Mesothelial cell of epicardium (in vitro differentiated cells): ENCODE measurements at regions not wholly inside any gene's neighbourhood (a gene's known extent, or its start where the extent isn't known, plus 50 kb on each side); places are given as distances from the start of the nearest gene placed in this dataset.

Experiments
- DNase-seq, 2 experiments: peaks; one replicate each; pipeline ENCODE4 v3.0.0; 2021; ENCODE audit warnings: low spot score in 2 of 2; ENCODE audit not compliant: unreplicated experiment in 2 of 2
- H3K27ac Mint-ChIP-seq: 2 replicates; pipeline ENCODE4 v1.8.0; 2021; ENCODE audit warnings: mixed read lengths
- H3K27me3 Mint-ChIP-seq: 2 replicates; pipeline ENCODE4 v1.8.0; 2021; ENCODE audit warnings: low read depth, mixed read lengths
- H3K36me3 Mint-ChIP-seq: 2 replicates; pipeline ENCODE4 v1.8.0; 2021; ENCODE audit warnings: mixed read lengths
- H3K4me1 Mint-ChIP-seq: 2 replicates; pipeline ENCODE4 v1.8.0; 2021; ENCODE audit warnings: mixed read lengths
- H3K4me3 Mint-ChIP-seq: 2 replicates; pipeline ENCODE4 v1.8.0; 2021; ENCODE audit warnings: mild to moderate bottlenecking, moderate library complexity, mixed read lengths
- H3K9me3 Mint-ChIP-seq: 2 replicates; pipeline ENCODE4 v1.8.0; 2021; ENCODE audit warnings: mixed read lengths
- CTCF ChIP-seq: fragments of 200-600 bp; sonication (generic); IDR thresholded peaks from one replicate; pipeline ENCODE4 v1.5.0; 2021; ENCODE audit warnings: antibody characterized with exemption; ENCODE audit not compliant: unreplicated experiment

- H3K4me1 Mint-ChIP-seq = peaks cover 7% of the 10 kb centered on the region
- H3K4me3 Mint-ChIP-seq = no peak overlapping the region
- H3K9me3 Mint-ChIP-seq = peaks cover 2% of the 10 kb centered on the region
- no peaks in the 10 kb centered on the region for H3K36me3 Mint-ChIP-seq
- no peak for DNase-seq
- H3K27ac Mint-ChIP-seq = peak overlapping the region; percentile 3
- TF ChIP-seq CTCF = no peak
- H3K27me3 Mint-ChIP-seq = peaks cover 5% of the 10 kb centered on the region
Observed at GRCh38 chr1:90161625-90162024, 166.7 kb downstream of the ZNF326 start.

- H3K4me3 Mint-ChIP-seq = no peak overlapping the region
- no peak for TF ChIP-seq CTCF
- no peak overlapping the region for H3K27ac Mint-ChIP-seq
- no peak for DNase-seq
- H3K27me3 Mint-ChIP-seq = peaks cover 5% of the 10 kb centered on the region
- H3K36me3 Mint-ChIP-seq = no peaks in the 10 kb centered on the region
- H3K4me1 Mint-ChIP-seq = no peaks in the 10 kb centered on the region
- peaks cover 19% of the 10 kb centered on the region for H3K9me3 Mint-ChIP-seq
Observed at GRCh38 chr1:90155721-90156487, 161.0 kb downstream of the ZNF326 start.

GRCh38 chr1:90154711-90155110 lies 159.8 kb downstream of the ZNF326 start:
- Mint-ChIP-seq H3K4me3 (no peak overlapping the region), H3K27me3 (peaks cover 4% of the 10 kb centered on the region), H3K27ac (no peak overlapping the region), H3K36me3 (no peaks in the 10 kb centered on the region), H3K4me1 (no peaks in the 10 kb centered on the region), H3K9me3 (peaks cover 19% of the 10 kb centered on the region)
- no peak for TF ChIP-seq CTCF
- no peak for DNase-seq

GRCh38 chr1:90149101-90149500 lies 154.2 kb downstream of the ZNF326 start:
- H3K36me3 Mint-ChIP-seq = no peaks in the 10 kb centered on the region
- H3K4me1 Mint-ChIP-seq = no peaks in the 10 kb centered on the region
- peaks cover 20% of the 10 kb centered on the region for H3K9me3 Mint-ChIP-seq

GRCh38 chr1:90147093-90147492 lies 152.2 kb downstream of the ZNF326 start:
- no peak for DNase-seq
- peaks cover 5% of the 10 kb centered on the region for H3K27me3 Mint-ChIP-seq
- H3K27ac Mint-ChIP-seq = no peak overlapping the region
- H3K9me3 Mint-ChIP-seq = peaks cover 12% of the 10 kb centered on the region
- no peaks in the 10 kb centered on the region for H3K36me3 Mint-ChIP-seq
- H3K4me3 Mint-ChIP-seq = no peak overlapping the region
- peaks cover 6% of the 10 kb centered on the region for H3K4me1 Mint-ChIP-seq
- TF ChIP-seq CTCF = no peak

More at GRCh38 chr1:90149101-90149500, 154.2 kb downstream of the ZNF326 start:
- TF ChIP-seq CTCF = no peak
- H3K27ac Mint-ChIP-seq = no peak overlapping the region
- no peak overlapping the region for H3K4me3 Mint-ChIP-seq
- no peak for DNase-seq
- H3K27me3 Mint-ChIP-seq = peaks cover 5% of the 10 kb centered on the region
